ENCODE measurements at regions not wholly inside any gene's neighbourhood (a gene's known extent, or its start where the extent isn't known, plus 50 kb on each side); places are given as distances from the start of the nearest gene placed in this dataset.

- Histone ChIP-seq H3K27me3 (no peaks in the 10 kb centered on the region), H3K4me1 (peaks cover 0 to 1% of the 10 kb centered on the region in 2 donors), H3K27ac (no peak overlapping the region), H3K36me3 (no peaks in the 10 kb centered on the region), H3K9me3 (no peaks in the 10 kb centered on the region), H3K4me3 (replicated peaks in 1 of 3) (no peak overlapping the region)
- intact Hi-C loops (cut with DNase I) = no loop called here
- 80 to 84% methylated on average over 1 of the region's 1 CpG for WGBS, 2 donors
- DNase-seq = no peak
- TF ChIP-seq POLR2A (IDR thresholded peaks at IDR 0.05) (no peak), CTCF (IDR thresholded peaks at IDR 0.05) (no peak)
Measured at GRCh38 chr14:76581592-76581991, 179.7 kb upstream of the VASH1 start.

GRCh38 chr14:76582447-76582846, 178.8 kb upstream of the VASH1 start:
- no peak for DNase-seq
- intact Hi-C loops (cut with DNase I) = no loop called here
- no peaks in the 10 kb centered on the region for H3K27me3 ChIP-seq
- H3K4me3 ChIP-seq (replicated peaks in 1 of 3) = no peak overlapping the region
- no peaks in the 10 kb centered on the region for H3K36me3 ChIP-seq
- no peaks in the 10 kb centered on the region for H3K9me3 ChIP-seq
- WGBS, 2 donors = 81 to 92% methylated on average over 1 of the region's 1 CpG
- H3K4me1 ChIP-seq = no peaks in the 10 kb centered on the region
- no peak overlapping the region for H3K27ac ChIP-seq
- TF ChIP-seq POLR2A (IDR thresholded peaks at IDR 0.05) (no peak), CTCF (IDR thresholded peaks at IDR 0.05) (no peak)

GRCh38 chr14:76583174-76583573, 178.1 kb upstream of the VASH1 start:
- Histone ChIP-seq H3K27ac (no peak overlapping the region), H3K27me3 (no peaks in the 10 kb centered on the region), H3K4me3 (replicated peaks in 1 of 3) (no peak overlapping the region), H3K36me3 (no peaks in the 10 kb centered on the region), H3K9me3 (no peaks in the 10 kb centered on the region), H3K4me1 (no peaks in the 10 kb centered on the region)
- WGBS, 2 donors = 77 to 81% methylated on average over 1 of the region's 1 CpG
- DNase-seq = no peak
- intact Hi-C loops (cut with DNase I) = no loop called here
- TF ChIP-seq POLR2A (IDR thresholded peaks at IDR 0.05) = no peak
- no peak for TF ChIP-seq CTCF (IDR thresholded peaks at IDR 0.05)

- Histone ChIP-seq H3K27ac (no peak overlapping the region), H3K36me3 (no peaks in the 10 kb centered on the region), H3K9me3 (no peaks in the 10 kb centered on the region), H3K27me3 (no peaks in the 10 kb centered on the region), H3K4me1 (no peaks in the 10 kb centered on the region), H3K4me3 (replicated peaks in 1 of 3) (no peak overlapping the region)
- no peak for TF ChIP-seq POLR2A (IDR thresholded peaks at IDR 0.05)
- no peak for TF ChIP-seq CTCF (IDR thresholded peaks at IDR 0.05)
- intact Hi-C loops (cut with DNase I) = no loop called here
- no peak for DNase-seq
- WGBS, 2 donors = 81 to 88% methylated on average over 4 to 6 of the region's 6 CpGs
Measured at GRCh38 chr14:76583805-76584204, 177.5 kb upstream of the VASH1 start.

GRCh38 chr14:76584271-76584702, 177.0 kb upstream of the VASH1 start:
- WGBS, 2 donors = 72 to 83% methylated on average over 9 of the region's 9 CpGs
- no peaks in the 10 kb centered on the region for H3K36me3 ChIP-seq
- H3K27ac ChIP-seq = no peak overlapping the region
- TF ChIP-seq POLR2A (IDR thresholded peaks at IDR 0.05) = no peak
- no peak for TF ChIP-seq CTCF (IDR thresholded peaks at IDR 0.05)
- H3K4me3 ChIP-seq (replicated peaks in 1 of 3) = no peak overlapping the region
- no peaks in the 10 kb centered on the region for H3K4me1 ChIP-seq
- peak in 1 of 2 donors; percentile 5 for DNase-seq
- no peaks in the 10 kb centered on the region for H3K9me3 ChIP-seq
- no peaks in the 10 kb centered on the region for H3K27me3 ChIP-seq
- intact Hi-C loops (cut with DNase I) = no loop called here
